Gastroesophageal sphincter (tissue), 2 donors: ENCODE measurements at regions not wholly inside any gene's neighbourhood (a gene's known extent, or its start where the extent isn't known, plus 50 kb on each side); places are given as distances from the start of the nearest gene placed in this dataset.

Experiments used
- EP300 ChIP-seq: sonication (generic); formaldehyde crosslinking; IDR thresholded peaks from one replicate; pipeline ENCODE4 v1.6.1; 2017; ENCODE audit warnings: antibody characterized with exemption, mild to moderate bottlenecking
- POLR2AphosphoS5 ChIP-seq: sonication (generic); formaldehyde crosslinking; IDR thresholded peaks from one replicate; pipeline ENCODE4 v1.6.1; 2017; ENCODE audit warnings: antibody characterized with exemption

- TF ChIP-seq EP300: no peak
- no peak for TF ChIP-seq POLR2AphosphoS5
These were observed 205.9 kb upstream of the MDFIC2 start for GRCh38 chr3:70518356-70518755.
